Activated CD4-positive, alpha-beta memory T cell treated with anti-CD3 and anti-CD28 coated beads, Interleukin-2, amount 10 ng/mL, durations not matched to agents 7 days and 5 days (primary cell): ENCODE measurements at regions not wholly inside any gene's neighbourhood (a gene's known extent, or its start where the extent isn't known, plus 50 kb on each side); places are given as distances from the start of the nearest gene placed in this dataset.

ENCODE experiments used
- CTCF ChIA-PET: fragments of 350-600 bp; sonication (Branson Sonifier 250); formaldehyde crosslinking; loops from one replicate; lab custom pipeline; 2021; ENCODE audit warnings: antibody characterized with exemption, inconsistent platforms; lab: Charles Lee
- POLR2A ChIA-PET: fragments of 350-600 bp; sonication (Branson Sonifier 250); formaldehyde crosslinking; loops from one replicate; lab custom pipeline; 2021; ENCODE audit warnings: antibody characterized with exemption; lab: Charles Lee
- DNase-seq: peaks from one replicate; pipeline ENCODE4 v3.0.0-alpha.2; 2020
- H3K27ac Mint-ChIP-seq: one replicate; pipeline ENCODE4 v1.8.0; 2021; ENCODE audit warnings: mild to moderate bottlenecking, mixed read lengths
- H3K27me3 Mint-ChIP-seq: one replicate; pipeline ENCODE4 v1.8.0; 2021; ENCODE audit warnings: mixed read lengths
- H3K36me3 Mint-ChIP-seq: one replicate; pipeline ENCODE4 v1.8.0; 2021; ENCODE audit warnings: low read depth, mixed read lengths
- H3K4me1 Mint-ChIP-seq: one replicate; pipeline ENCODE4 v1.8.0; 2021; ENCODE audit warnings: mixed read lengths
- H3K4me3 Mint-ChIP-seq: one replicate; pipeline ENCODE4 v1.8.0; 2021; ENCODE audit warnings: mild to moderate bottlenecking, mixed read lengths
- H3K9me3 Mint-ChIP-seq: one replicate; pipeline ENCODE4 v1.8.0; 2021; ENCODE audit warnings: mixed read lengths

DNA sequence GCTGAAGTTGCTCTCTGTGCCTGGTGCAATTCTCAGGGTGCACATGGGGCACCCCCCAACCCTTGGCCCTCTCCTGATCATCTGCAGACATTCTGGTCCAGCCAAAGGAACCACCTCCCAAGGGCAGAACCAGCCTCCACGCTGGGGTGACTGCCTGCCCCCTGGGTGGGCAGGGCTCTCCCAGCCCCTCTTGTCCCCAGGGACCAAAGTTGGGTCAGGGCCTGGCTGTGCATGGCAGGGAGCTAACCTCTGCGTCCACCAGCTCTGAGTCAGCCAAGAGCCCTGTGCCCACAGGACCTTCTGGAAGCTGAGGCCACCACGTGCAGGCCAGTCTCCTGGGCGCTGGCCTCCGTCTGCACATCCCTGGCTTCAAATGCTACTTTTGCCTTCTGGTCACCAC is 101.9 kb downstream of the SIK1 start:
- Mint-ChIP-seq H3K36me3 (no peaks in the 10 kb centered on the region), H3K4me1 (peaks cover 5% of the 10 kb centered on the region), H3K27ac (no peak overlapping the region), H3K27me3 (peaks cover 3% of the 10 kb centered on the region), H3K9me3 (no peaks in the 10 kb centered on the region), H3K4me3 (no peak overlapping the region)
- no peak for DNase-seq
- ChIA-PET CTCF (no interaction called here), POLR2A (no interaction called here)

DNA sequence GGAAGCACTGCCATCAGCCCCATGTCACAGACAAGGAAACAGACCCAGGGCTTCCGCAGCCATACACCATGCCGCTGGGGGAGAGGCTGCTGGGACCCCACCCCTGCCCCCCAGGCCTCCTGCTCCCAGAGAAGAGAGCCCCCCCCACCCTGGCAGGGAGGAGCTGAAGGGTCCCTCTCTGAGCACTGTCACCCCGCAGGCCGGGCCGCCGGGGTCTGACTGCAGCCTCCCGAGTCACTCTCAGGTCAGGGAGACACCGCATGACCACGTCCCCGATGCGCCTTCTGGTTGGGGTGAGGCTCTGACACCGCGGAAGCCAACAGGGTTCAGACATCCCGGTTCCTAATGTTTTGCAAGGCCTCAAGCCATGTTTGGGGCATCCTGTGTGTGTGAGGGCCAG is 102.3 kb downstream of the SIK1 start:
- POLR2A ChIA-PET = no interaction called here
- peaks cover 3% of the 10 kb centered on the region for H3K27me3 Mint-ChIP-seq

DNA sequence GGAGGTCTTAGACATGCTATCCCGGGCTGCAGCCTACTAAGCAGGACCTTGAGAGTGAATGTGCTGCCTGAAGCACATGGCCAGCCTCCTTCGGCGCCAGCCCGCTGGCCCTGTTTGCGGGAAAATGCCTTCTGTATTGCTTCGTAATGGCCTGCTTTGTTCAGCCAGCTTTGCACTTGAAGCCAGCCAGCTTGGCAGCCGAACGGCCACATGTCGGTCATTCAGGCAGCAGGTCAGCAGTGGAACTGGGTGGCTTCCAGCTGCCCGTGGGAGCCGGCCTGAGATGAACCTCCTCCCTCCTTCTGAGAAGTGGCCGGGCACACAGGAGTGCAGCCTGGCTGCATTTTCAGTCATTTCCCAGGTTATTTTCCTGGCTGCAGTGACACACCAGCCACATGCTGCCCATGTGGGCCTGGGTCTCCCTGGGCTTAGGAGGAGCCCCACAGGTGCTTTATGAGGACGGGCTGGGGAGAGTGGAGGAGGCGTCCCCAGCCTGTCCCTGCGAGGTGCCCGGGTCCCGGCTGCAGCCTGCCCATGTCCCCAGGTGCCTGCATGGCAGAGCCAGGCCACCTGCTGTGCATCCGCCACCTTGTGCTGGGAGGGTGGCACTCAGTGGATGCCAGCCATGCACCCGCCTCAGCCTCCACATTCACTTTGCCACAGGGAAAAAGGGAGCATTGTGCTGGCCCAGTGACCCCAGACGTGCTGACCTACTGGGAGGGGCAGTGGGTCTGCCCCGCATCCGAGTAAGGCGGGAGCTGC is 103.5 kb downstream of the SIK1 start:
- DNase-seq = no peak
- Mint-ChIP-seq H3K27me3 (peaks cover 4% of the 10 kb centered on the region), H3K27ac (no peak overlapping the region), H3K4me1 (peaks cover 5% of the 10 kb centered on the region), H3K4me3 (no peak overlapping the region), H3K36me3 (no peaks in the 10 kb centered on the region), H3K9me3 (no peaks in the 10 kb centered on the region)
- ChIA-PET POLR2A (no interaction called here), CTCF (no interaction called here)

More for the DNA sequence above, 102.3 kb downstream of the SIK1 start:
- H3K36me3 Mint-ChIP-seq = no peaks in the 10 kb centered on the region
- DNase-seq = no peak
- CTCF ChIA-PET = no interaction called here
- H3K27ac Mint-ChIP-seq = no peak overlapping the region
- H3K4me1 Mint-ChIP-seq = peaks cover 5% of the 10 kb centered on the region
- H3K4me3 Mint-ChIP-seq = no peak overlapping the region
- no peaks in the 10 kb centered on the region for H3K9me3 Mint-ChIP-seq

DNA sequence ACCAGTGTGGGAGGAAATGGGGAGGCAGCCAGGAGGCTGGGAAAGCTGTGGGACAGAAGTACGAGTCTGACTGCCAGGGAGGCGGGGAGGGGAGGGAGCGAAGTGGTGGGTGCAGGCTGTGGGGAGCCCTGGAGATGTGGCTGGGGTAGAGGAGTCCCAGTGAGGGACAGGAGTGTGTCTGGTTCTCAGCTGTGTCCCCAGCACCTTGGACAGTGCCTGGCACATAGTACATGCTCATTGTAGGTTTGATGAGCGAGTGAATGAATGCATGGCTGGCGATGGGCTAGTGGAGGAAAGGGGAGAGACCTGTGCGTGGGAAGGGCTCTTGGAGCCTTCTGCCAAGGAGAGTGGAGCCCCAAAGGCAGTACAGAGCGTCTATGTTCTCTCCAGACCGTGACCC is 104.1 kb downstream of the SIK1 start:
- no peaks in the 10 kb centered on the region for H3K9me3 Mint-ChIP-seq
- H3K4me3 Mint-ChIP-seq = no peak overlapping the region
- POLR2A ChIA-PET = no interaction called here
- H3K36me3 Mint-ChIP-seq = no peaks in the 10 kb centered on the region
- DNase-seq = no peak
- H3K27ac Mint-ChIP-seq = no peak overlapping the region
- H3K4me1 Mint-ChIP-seq = peaks cover 5% of the 10 kb centered on the region
- CTCF ChIA-PET = no interaction called here
- H3K27me3 Mint-ChIP-seq = peaks cover 5% of the 10 kb centered on the region

DNA sequence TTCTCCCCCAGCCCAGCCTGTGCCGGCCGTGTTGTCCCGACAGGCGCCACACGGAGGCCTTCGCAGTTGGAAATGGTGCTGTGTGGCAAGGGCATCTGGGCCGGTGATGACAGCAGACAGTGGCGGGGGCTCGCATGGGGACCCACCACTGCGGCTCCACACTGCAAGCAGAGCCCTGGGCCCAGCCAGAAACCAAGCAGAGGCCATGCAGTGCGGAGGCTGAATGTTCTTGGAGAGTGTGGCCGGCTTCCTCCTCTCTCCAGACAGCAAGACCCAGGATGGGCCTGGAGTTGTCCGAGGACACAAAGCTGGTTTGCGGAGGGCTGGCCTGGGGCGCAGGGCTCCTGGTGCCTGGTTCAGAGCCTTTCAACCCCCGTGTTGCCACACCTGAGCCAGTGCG is 104.6 kb downstream of the SIK1 start:
- H3K36me3 Mint-ChIP-seq = no peaks in the 10 kb centered on the region
- ChIA-PET POLR2A (no interaction called here), CTCF (no interaction called here)
- peaks cover 5% of the 10 kb centered on the region for H3K27me3 Mint-ChIP-seq
- peaks cover 5% of the 10 kb centered on the region for H3K4me1 Mint-ChIP-seq
- no peaks in the 10 kb centered on the region for H3K9me3 Mint-ChIP-seq
- no peak overlapping the region for H3K27ac Mint-ChIP-seq
- no peak overlapping the region for H3K4me3 Mint-ChIP-seq
- no peak for DNase-seq

DNA sequence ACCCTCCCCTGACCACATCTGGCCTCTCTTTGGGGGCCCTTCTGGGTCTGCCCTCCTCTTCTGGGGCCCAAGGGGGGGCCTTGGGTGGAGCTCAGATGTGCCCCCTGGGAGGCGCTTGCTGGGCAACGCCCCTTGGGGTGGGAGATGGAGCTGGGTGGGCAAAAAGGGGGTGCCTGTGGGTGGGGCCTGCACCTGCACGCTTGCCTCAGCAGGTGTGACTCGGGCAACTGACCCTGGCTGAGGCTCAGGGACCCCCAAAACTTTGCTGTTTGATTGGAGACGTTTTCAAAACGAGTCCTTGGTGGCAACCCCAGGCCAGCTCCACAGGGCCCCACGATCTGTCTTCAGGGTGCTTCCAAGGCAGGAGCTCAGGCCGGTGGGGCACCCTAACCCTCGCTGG is 105.3 kb downstream of the SIK1 start:
- no peak for DNase-seq
- H3K27ac Mint-ChIP-seq = no peak overlapping the region

DNA sequence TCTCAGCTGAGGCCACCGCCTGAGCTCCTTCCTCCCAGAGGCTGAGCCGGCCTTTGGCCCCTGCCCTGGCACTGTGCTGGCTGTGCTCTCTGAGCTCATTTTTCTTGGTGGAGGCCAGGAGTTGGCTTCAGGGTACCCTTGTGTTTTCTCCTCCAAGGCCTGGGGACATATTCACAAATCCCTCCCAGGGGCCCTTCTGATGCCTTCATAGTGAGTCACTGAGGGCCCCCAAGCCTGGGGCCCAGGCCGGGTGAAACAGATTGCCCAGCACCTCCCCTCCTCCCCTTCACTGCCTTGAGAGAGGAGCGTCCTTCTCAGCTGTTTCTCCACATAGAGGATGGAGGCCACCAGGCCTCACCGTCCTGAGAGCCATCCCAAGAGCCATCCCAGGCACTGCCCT is 105.8 kb downstream of the SIK1 start:
- CTCF ChIA-PET = no interaction called here
- H3K27ac Mint-ChIP-seq = no peak overlapping the region

More for the DNA sequence above, 105.3 kb downstream of the SIK1 start:
- peaks cover 5% of the 10 kb centered on the region for H3K4me1 Mint-ChIP-seq
- H3K9me3 Mint-ChIP-seq = no peaks in the 10 kb centered on the region
- ChIA-PET CTCF (no interaction called here), POLR2A (no interaction called here)
- H3K27me3 Mint-ChIP-seq = peaks cover 2% of the 10 kb centered on the region
- no peaks in the 10 kb centered on the region for H3K36me3 Mint-ChIP-seq
- H3K4me3 Mint-ChIP-seq = no peak overlapping the region

DNA sequence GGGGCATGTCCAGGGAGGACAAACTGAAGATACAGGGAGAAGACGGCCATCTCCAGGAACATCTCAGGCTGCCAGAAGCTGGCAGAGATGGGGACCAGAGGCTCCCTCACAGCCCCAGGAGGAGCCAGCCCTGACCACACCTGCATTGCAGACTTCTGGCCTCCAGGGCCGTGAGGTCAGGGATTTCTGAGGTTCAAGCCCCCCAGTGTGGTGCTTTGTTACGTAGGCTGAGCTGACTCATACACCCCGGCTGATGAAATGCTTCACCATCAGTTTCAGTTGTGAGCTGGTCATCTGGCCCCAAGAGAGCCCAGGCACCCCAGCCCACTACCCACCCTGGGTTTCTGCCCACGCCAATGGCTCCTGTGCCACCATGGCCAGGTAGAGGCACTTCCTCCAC is 106.4 kb downstream of the SIK1 start:
- H3K27me3 Mint-ChIP-seq = peaks cover 2% of the 10 kb centered on the region
- H3K4me3 Mint-ChIP-seq = no peak overlapping the region
- POLR2A ChIA-PET = no interaction called here
- H3K36me3 Mint-ChIP-seq = no peaks in the 10 kb centered on the region
- no peaks in the 10 kb centered on the region for H3K4me1 Mint-ChIP-seq
- DNase-seq = no peak
- CTCF ChIA-PET = no interaction called here
- H3K27ac Mint-ChIP-seq = no peak overlapping the region
- H3K9me3 Mint-ChIP-seq = no peaks in the 10 kb centered on the region

More for the DNA sequence above, 105.8 kb downstream of the SIK1 start:
- Mint-ChIP-seq H3K36me3 (no peaks in the 10 kb centered on the region), H3K9me3 (no peaks in the 10 kb centered on the region), H3K4me3 (no peak overlapping the region), H3K27me3 (peaks cover 2% of the 10 kb centered on the region), H3K4me1 (peaks cover 1% of the 10 kb centered on the region)
- POLR2A ChIA-PET = no interaction called here
- no peak for DNase-seq

DNA sequence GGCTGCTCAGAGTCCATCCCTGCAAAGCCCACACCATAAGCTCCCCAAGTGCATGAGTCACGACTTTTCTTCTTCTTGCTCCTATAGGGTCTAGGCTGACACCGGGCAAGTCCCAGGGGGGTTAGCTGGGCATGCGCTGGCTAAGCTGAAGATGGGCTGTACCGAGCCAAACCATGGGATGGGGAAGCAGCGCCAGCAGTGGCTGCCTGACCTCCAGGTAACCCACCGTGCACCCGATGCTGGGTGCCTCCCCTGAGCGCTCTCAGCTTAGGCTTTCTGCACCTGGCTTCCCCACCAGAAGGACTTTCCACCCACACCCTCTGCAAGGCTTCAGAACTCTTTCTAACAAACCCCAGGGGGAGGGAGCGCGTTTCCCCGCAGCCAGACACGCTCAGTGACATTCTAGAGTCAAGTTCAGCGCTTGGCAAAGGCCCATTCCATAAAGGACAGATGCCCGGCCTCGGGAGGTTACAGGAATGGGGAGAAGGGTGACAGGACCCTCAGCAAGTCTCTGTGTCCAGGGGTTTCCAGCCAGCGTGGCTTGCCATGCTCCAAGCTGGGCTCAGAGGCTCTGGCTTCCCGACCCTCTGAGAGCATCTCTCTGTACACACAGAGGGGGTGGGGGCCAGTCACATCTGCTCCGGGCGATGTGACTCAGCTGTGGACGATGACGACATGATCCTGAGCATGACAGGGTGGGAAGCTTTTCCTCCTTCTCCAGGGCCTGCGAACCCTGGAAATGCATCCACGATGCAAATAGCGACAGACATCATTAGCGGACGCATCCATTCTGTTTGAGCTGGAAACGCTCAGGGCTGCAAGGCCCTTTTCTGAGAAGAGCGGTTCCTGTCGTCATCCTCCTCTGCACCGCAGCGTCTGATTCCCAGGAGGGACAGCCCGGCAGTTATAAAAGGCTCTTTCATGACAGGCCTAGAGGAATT is 107.8 kb downstream of the SIK1 start:
- CTCF ChIA-PET = no interaction called here

DNA sequence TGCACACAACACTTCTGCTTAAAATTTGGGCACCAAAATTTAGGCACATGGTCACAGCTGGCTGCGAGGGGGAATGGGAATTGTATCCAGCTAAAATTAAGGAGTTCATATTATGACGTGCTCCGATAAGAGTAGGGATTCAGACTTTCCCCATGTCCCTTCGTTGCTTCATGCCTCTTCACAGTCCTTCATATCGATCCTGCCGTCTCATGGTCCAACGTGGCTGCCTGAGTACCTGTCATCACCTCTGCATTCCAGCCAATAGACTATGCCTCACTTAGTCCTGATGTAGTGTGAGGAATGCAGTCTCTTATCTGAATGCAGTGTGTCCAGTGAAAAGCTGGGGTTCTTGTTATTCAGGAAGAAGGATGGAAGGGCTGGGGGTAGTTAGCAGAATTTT is 108.6 kb downstream of the SIK1 start:
- POLR2A ChIA-PET = no interaction called here
- Mint-ChIP-seq H3K27ac (no peak overlapping the region), H3K4me3 (no peak overlapping the region), H3K9me3 (no peaks in the 10 kb centered on the region), H3K27me3 (peaks cover 2% of the 10 kb centered on the region), H3K4me1 (no peaks in the 10 kb centered on the region), H3K36me3 (no peaks in the 10 kb centered on the region)
- CTCF ChIA-PET = no interaction called here
- DNase-seq = no peak

More for the DNA sequence above, 107.8 kb downstream of the SIK1 start:
- peaks cover 2% of the 10 kb centered on the region for H3K27me3 Mint-ChIP-seq
- H3K9me3 Mint-ChIP-seq = no peaks in the 10 kb centered on the region
- no peaks in the 10 kb centered on the region for H3K4me1 Mint-ChIP-seq
- no peak for DNase-seq
- POLR2A ChIA-PET = no interaction called here
- no peak overlapping the region for H3K27ac Mint-ChIP-seq
- no peaks in the 10 kb centered on the region for H3K36me3 Mint-ChIP-seq
- H3K4me3 Mint-ChIP-seq = no peak overlapping the region

DNA sequence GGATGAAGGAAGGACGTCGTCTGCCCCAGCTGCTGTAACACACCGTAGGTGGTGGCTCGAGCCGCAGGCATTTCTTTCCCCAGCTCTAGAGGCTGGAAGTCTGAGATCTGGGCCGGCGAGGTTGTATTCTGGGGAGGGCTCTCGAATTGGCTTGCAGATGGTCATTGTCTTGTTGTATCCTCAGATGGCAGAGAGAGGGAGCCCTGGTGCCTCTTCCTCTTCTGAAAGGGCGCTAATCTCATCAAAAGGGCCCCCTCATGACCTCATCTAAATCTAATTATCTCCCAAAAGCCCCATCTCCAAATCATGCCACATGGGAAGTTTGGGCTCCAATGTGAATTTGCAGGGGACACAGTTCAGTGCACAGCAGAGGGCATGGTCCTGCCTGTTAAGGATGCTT is 109.0 kb downstream of the SIK1 start:
- H3K9me3 Mint-ChIP-seq = no peaks in the 10 kb centered on the region
- H3K27ac Mint-ChIP-seq = no peak overlapping the region

DNA sequence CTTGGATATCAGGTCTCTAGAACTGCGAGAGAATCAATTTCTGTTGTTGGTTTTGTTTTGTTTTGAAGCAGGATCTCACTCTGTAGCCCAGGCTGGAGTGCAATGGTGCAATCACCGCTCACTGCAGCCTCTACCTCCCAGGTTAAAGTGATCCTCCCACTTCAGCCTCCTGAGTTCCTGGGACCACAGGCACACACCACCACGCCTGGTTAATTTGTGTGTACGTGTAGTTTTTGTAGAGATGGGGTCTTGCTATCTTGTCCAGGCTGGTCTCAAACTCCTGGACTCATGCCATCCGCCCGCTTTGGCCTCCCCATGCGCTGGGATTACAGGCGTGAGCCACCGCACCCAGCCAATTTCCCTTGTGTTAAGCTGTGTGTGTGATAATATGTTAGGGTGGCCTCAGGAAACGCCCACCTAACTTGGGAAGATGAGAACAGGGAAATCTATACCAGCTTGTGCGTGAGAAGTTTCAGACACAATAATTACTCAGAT is 109.6 kb downstream of the SIK1 start:
- Mint-ChIP-seq H3K27me3 (peaks cover 2% of the 10 kb centered on the region), H3K36me3 (no peaks in the 10 kb centered on the region), H3K4me3 (no peak overlapping the region), H3K27ac (no peak overlapping the region), H3K9me3 (no peaks in the 10 kb centered on the region), H3K4me1 (no peaks in the 10 kb centered on the region)
- POLR2A ChIA-PET = no interaction called here
- CTCF ChIA-PET = no interaction called here
- no peak for DNase-seq

More for the DNA sequence above, 109.0 kb downstream of the SIK1 start:
- ChIA-PET CTCF (no interaction called here), POLR2A (no interaction called here)
- no peak for DNase-seq
- H3K4me1 Mint-ChIP-seq = no peaks in the 10 kb centered on the region
- peaks cover 2% of the 10 kb centered on the region for H3K27me3 Mint-ChIP-seq
- H3K4me3 Mint-ChIP-seq = no peak overlapping the region
- H3K36me3 Mint-ChIP-seq = no peaks in the 10 kb centered on the region

DNA sequence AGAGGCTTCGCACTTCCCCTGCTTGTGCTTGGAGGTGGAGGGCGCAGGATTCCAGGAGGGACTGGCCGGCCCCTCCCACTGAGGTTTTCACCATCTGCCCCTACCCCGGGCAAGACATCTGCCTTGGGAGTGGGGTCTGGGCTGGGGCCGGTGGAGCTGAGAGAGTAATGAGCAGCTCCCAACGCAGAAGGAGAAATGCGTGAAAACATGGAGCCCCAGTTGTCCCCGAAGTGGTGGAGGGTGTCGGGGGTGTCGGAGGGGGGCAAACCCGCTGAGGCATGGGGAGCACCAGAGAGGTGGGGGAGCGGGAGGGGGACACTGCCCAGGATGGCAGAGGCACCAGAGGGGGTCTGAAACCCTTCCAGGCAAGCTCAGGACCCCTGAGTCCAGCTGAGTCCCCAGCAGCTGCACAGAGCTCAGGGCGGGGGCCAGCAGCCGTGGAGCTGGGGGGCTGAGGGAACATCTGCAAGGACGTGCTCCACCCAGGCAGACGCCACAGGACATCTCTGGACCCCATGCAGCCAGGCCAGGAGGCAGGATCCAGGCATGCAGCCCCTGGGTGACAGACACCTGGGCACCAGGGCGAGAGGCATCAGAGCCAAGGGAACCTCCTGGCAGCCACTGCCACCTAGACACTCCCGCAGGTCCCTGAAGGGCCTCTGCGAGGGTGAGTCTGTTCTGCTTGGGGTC is 110.6 kb downstream of the SIK1 start:
- H3K4me1 Mint-ChIP-seq = no peaks in the 10 kb centered on the region
- H3K27me3 Mint-ChIP-seq = peaks cover 2% of the 10 kb centered on the region
- CTCF ChIA-PET = no interaction called here
- POLR2A ChIA-PET = no interaction called here
- no peaks in the 10 kb centered on the region for H3K9me3 Mint-ChIP-seq
- H3K36me3 Mint-ChIP-seq = no peaks in the 10 kb centered on the region
- H3K4me3 Mint-ChIP-seq = no peak overlapping the region
- no peak overlapping the region for H3K27ac Mint-ChIP-seq
- no peak for DNase-seq
